ENCODE measurements at regions not wholly inside any gene's neighbourhood (a gene's known extent, or its start where the extent isn't known, plus 50 kb on each side); places are given as distances from the start of the nearest gene placed in this dataset.

DNA sequence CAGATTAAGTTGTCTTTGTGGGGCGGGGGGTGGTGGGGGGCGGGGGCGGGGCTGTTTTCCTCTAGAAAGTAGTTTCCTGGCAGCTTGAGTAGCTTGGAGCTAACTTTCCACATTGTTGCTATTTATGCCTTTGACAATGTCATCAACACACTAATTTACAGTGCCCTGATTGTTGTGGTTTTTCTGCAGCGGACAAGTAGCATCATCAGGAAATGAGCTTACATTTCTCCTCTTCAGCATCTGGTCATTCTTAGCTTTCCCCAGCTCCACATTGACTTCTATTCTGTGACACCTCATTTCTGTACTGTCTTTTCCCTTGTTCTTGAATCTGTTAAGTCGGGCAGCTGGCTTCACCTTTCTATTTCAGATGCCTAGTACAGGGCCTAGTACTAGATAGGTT lies 112.3 kb upstream of the RAD23B start:
- H3K27ac Mint-ChIP-seq (ENCODE audit: unreplicated experiment): no peak overlapping the region
- TF ChIP-seq, protein P1, sequence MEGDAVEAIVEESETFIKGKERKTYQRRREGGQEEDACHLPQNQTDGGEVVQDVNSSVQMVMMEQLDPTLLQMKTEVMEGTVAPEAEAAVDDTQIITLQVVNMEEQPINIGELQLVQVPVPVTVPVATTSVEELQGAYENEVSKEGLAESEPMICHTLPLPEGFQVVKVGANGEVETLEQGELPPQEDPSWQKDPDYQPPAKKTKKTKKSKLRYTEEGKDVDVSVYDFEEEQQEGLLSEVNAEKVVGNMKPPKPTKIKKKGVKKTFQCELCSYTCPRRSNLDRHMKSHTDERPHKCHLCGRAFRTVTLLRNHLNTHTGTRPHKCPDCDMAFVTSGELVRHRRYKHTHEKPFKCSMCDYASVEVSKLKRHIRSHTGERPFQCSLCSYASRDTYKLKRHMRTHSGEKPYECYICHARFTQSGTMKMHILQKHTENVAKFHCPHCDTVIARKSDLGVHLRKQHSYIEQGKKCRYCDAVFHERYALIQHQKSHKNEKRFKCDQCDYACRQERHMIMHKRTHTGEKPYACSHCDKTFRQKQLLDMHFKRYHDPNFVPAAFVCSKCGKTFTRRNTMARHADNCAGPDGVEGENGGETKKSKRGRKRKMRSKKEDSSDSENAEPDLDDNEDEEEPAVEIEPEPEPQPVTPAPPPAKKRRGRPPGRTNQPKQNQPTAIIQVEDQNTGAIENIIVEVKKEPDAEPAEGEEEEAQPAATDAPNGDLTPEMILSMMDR (IDR thresholded peaks at IDR 0.05): no peak
- H3K4me3 Mint-ChIP-seq (ENCODE audit: unreplicated experiment): no peak overlapping the region
- no peaks in the 10 kb centered on the region for H3K27me3 Mint-ChIP-seq (ENCODE audit: low read depth)
- no peaks in the 10 kb centered on the region for H3K9me3 Mint-ChIP-seq (ENCODE audit: low read depth)
- H3K36me3 Mint-ChIP-seq (ENCODE audit: low read depth): no peaks in the 10 kb centered on the region
- peaks cover 26% of the 10 kb centered on the region for H3K4me1 Mint-ChIP-seq (ENCODE audit: low read depth)
- no peak for DNase-seq (ENCODE audit: low spot score)

GRCh38 chr9:107172160-107172978 lies 110.7 kb upstream of the RAD23B start:
- TF ChIP-seq, protein P1 (IDR thresholded peaks at IDR 0.05): peak; percentile 96
- Mint-ChIP-seq H3K27ac (ENCODE audit: unreplicated experiment) (no peak overlapping the region), H3K9me3 (ENCODE audit: low read depth) (no peaks in the 10 kb centered on the region), H3K27me3 (ENCODE audit: low read depth) (no peaks in the 10 kb centered on the region), H3K4me3 (ENCODE audit: unreplicated experiment) (no peak overlapping the region), H3K36me3 (ENCODE audit: low read depth) (no peaks in the 10 kb centered on the region), H3K4me1 (ENCODE audit: low read depth) (peaks cover 41% of the 10 kb centered on the region)
- no peak for DNase-seq (ENCODE audit: low spot score)

GRCh38 chr9:107172979-107173347 lies 110.1 kb upstream of the RAD23B start:
- peaks cover 41% of the 10 kb centered on the region for H3K4me1 Mint-ChIP-seq (ENCODE audit: low read depth)
- no peaks in the 10 kb centered on the region for H3K27me3 Mint-ChIP-seq (ENCODE audit: low read depth)
- no peak overlapping the region for H3K4me3 Mint-ChIP-seq (ENCODE audit: unreplicated experiment)
- TF ChIP-seq, protein P1 (IDR thresholded peaks at IDR 0.05): no peak
- H3K36me3 Mint-ChIP-seq (ENCODE audit: low read depth): no peaks in the 10 kb centered on the region
- no peak for DNase-seq (ENCODE audit: low spot score)
- H3K27ac Mint-ChIP-seq (ENCODE audit: unreplicated experiment): no peak overlapping the region
- H3K9me3 Mint-ChIP-seq (ENCODE audit: low read depth): no peaks in the 10 kb centered on the region

DNA sequence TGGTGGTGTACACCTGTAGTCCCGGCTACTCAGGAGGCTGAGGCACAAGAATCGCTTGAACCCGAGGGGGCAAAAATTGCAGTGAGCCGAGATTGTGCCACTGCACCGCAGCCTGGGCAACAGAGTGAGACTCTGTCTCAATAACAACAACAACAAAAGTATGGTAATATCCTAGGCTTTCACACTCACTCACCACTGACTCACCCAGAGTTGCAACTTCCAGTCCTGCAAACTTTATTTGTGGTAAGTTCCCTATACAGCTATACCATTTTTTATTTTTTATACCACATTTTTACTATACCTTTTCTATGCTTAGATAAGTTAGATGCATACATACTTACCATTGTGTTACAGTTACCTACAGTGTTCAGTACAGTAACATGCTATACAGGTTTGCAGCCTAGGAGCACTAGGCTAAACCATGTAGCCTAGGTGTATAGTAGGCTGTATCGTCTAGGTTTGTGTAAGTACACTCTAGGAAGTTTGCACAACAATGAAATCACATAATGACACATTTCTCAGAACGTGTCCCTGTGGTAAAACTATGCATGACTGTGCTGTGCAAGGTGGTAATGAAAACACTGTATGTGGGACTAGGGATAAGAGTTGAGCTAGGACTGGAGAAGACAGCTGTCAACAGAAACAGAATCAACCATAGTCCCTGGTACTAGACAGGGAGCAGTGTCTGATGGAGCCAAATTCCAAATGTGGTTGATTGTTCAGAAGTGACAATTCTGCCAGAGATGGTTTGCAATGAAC lies 109.5 kb upstream of the RAD23B start:
- Mint-ChIP-seq H3K4me3 (ENCODE audit: unreplicated experiment) (no peak overlapping the region), H3K9me3 (ENCODE audit: low read depth) (no peaks in the 10 kb centered on the region), H3K4me1 (ENCODE audit: low read depth) (peaks cover 41% of the 10 kb centered on the region), H3K27me3 (ENCODE audit: low read depth) (no peaks in the 10 kb centered on the region), H3K36me3 (ENCODE audit: low read depth) (no peaks in the 10 kb centered on the region), H3K27ac (ENCODE audit: unreplicated experiment) (no peak overlapping the region)
- TF ChIP-seq, protein P1 (IDR thresholded peaks at IDR 0.05): no peak
- no peak for DNase-seq (ENCODE audit: low spot score)

DNA sequence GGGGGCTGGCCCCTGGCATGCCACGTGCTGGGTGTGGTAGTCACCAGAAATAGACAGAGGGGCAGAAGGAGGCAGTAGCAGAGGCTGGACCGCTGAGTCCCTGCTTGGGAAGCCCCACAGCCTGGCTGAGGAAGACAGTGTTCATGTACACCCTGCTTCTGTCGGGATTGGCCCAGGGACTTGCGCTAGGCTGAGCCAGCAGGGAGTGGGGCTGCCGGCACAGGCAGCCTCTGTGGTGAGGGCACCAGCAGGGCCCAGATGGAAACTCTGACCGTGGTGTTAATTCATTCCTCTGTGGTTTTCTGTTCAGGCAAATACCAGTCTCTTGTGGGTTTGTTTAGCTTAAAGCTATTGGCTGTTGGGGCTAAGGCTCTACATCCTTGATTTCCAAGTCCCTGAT lies 108.6 kb upstream of the RAD23B start:
- TF ChIP-seq, protein P1 (IDR thresholded peaks at IDR 0.05): no peak
- Mint-ChIP-seq H3K27ac (ENCODE audit: unreplicated experiment) (no peak overlapping the region), H3K27me3 (ENCODE audit: low read depth) (no peaks in the 10 kb centered on the region), H3K4me3 (ENCODE audit: unreplicated experiment) (no peak overlapping the region), H3K9me3 (ENCODE audit: low read depth) (no peaks in the 10 kb centered on the region), H3K4me1 (ENCODE audit: low read depth) (peaks cover 41% of the 10 kb centered on the region), H3K36me3 (ENCODE audit: low read depth) (no peaks in the 10 kb centered on the region)
- no peak for DNase-seq (ENCODE audit: low spot score)

All from chondrocyte (in vitro differentiated cells).